OCI-LY1 (cell line): ENCODE measurements at regions not wholly inside any gene's neighbourhood (a gene's known extent, or its start where the extent isn't known, plus 50 kb on each side); places are given as distances from the start of the nearest gene placed in this dataset.

ENCODE experiments used
- H2AFZ ChIP-seq: fragments of 200-600 bp; sonication (generic), shearing (Covaris generic); 2 replicates; pipeline ENCODE4 v1.6.0; 2014; ENCODE audit warnings: antibody characterized with exemption, mild to moderate bottlenecking, low read length
- H3F3A ChIP-seq: fragments of 200-600 bp; sonication (generic), shearing (Covaris generic); 2 replicates; pipeline ENCODE4 v1.6.0; 2014; ENCODE audit warnings: mild to moderate bottlenecking, antibody characterized with exemption, low read length, moderate library complexity; ENCODE audit not compliant: insufficient read depth
- H3K27ac ChIP-seq: fragments of 200-600 bp; sonication (generic); 2 replicates; pipeline ENCODE4 v1.5.1; 2014; ENCODE audit warnings: low read length, mixed run types, mild to moderate bottlenecking, low read depth; ENCODE audit not compliant: poor library complexity, severe bottlenecking
- H3K27me3 ChIP-seq: fragments of 200-600 bp; sonication (generic); 2 replicates; pipeline ENCODE4 v1.6.0; 2014; ENCODE audit warnings: antibody characterized with exemption, mild to moderate bottlenecking, low read length, moderate library complexity; ENCODE audit not compliant: insufficient read depth
- H3K36me3 ChIP-seq: fragments of 200-600 bp; sonication (generic); 2 replicates; pipeline ENCODE4 v1.6.1; 2014; ENCODE audit warnings: mild to moderate bottlenecking, antibody characterized with exemption, low read length, moderate library complexity, mixed read lengths; ENCODE audit not compliant: insufficient read depth
- H3K4me1 ChIP-seq: fragments of 200-600 bp; sonication (generic); 2 replicates; pipeline ENCODE4 v1.5.1; 2014; ENCODE audit warnings: mild to moderate bottlenecking, low read length, moderate library complexity; ENCODE audit not compliant: insufficient read depth, severe bottlenecking
- H3K4me2 ChIP-seq: fragments of 200-600 bp; sonication (generic), shearing (Covaris generic); 2 replicates; pipeline ENCODE4 v1.6.1; 2014; ENCODE audit warnings: low read length
- H3K4me3 ChIP-seq: fragments of 200-600 bp; sonication (generic); 2 replicates; pipeline ENCODE4 v1.5.1; 2014; ENCODE audit warnings: low read length, low read depth, mild to moderate bottlenecking, mixed read lengths; ENCODE audit not compliant: poor library complexity, severe bottlenecking
- H3K79me2 ChIP-seq: fragments of 200-600 bp; shearing (Covaris generic); 2 replicates; pipeline ENCODE4 v1.6.1; 2016; ENCODE audit warnings: mixed run types, low read length, mixed read lengths; ENCODE audit not compliant: insufficient read depth
- H3K9ac ChIP-seq: fragments of 200-600 bp; sonication (generic), shearing (Covaris generic); 2 replicates; pipeline ENCODE4 v1.6.1; 2014; ENCODE audit warnings: mild to moderate bottlenecking, low read length, mixed read lengths
- H3K9me2 ChIP-seq: fragments of 200-600 bp; sonication (generic), shearing (Covaris generic); 2 replicates; pipeline ENCODE4 v1.6.1; 2014; ENCODE audit warnings: low read depth, mild to moderate bottlenecking, low read length, mixed read lengths
- H3K9me3 ChIP-seq: fragments of 200-600 bp; shearing (Covaris generic); 2 replicates; pipeline ENCODE4 v1.6.1; 2014; ENCODE audit warnings: low read length, mixed read lengths
- H4K20me1 ChIP-seq: fragments of 200-600 bp; sonication (generic), shearing (Covaris generic); 2 replicates; pipeline ENCODE4 v1.6.0; 2016; ENCODE audit warnings: mild to moderate bottlenecking, low read length; ENCODE audit not compliant: insufficient read depth
- CTCF ChIP-seq: fragments of 200-600 bp; sonication (generic), shearing (Covaris generic); IDR thresholded peaks from 2 replicates; pipeline ENCODE4 v1.5.1; 2017; ENCODE audit warnings: mild to moderate bottlenecking, antibody characterized with exemption, low read length, moderate library complexity, mixed read lengths
- EZH2 ChIP-seq: fragments of 200-600 bp; sonication (generic), shearing (Covaris generic); IDR thresholded peaks from 2 replicates; pipeline ENCODE4 v1.8.0; 2017; ENCODE audit warnings: borderline replicate concordance, mixed run types, mild to moderate bottlenecking, antibody characterized with exemption, low read length, moderate library complexity, mixed read lengths

GRCh38 chr7:68861171-68861570 lies 737.1 kb upstream of the AUTS2 start:
- H3K9ac ChIP-seq: no peak overlapping the region
- no peaks in the 10 kb centered on the region for H4K20me1 ChIP-seq
- H3K27me3 ChIP-seq: peaks cover 21% of the 10 kb centered on the region
- H3K79me2 ChIP-seq: no peaks in the 10 kb centered on the region
- no peaks in the 10 kb centered on the region for H3F3A ChIP-seq
- H2AFZ ChIP-seq: no peak overlapping the region
- no peaks in the 10 kb centered on the region; the same call in 1 of the 2 replicates for H3K9me3 ChIP-seq
- no peaks in the 10 kb centered on the region for H3K9me2 ChIP-seq
- TF ChIP-seq CTCF (no peak), EZH2 (no peak)
- no peak overlapping the region for H3K4me2 ChIP-seq
- no peak overlapping the region for H3K4me3 ChIP-seq
- no peak overlapping the region for H3K27ac ChIP-seq
- H3K4me1 ChIP-seq: no peaks in the 10 kb centered on the region
- H3K36me3 ChIP-seq: no peaks in the 10 kb centered on the region

- Histone ChIP-seq H3F3A (no peaks in the 10 kb centered on the region), H2AFZ (no peak overlapping the region), H3K9me2 (no peaks in the 10 kb centered on the region), H3K4me1 (no peaks in the 10 kb centered on the region), H3K27me3 (peaks cover 21% of the 10 kb centered on the region), H3K36me3 (no peaks in the 10 kb centered on the region), H3K9me3 (no peaks in the 10 kb centered on the region; the same call in 1 of the 2 replicates), H3K27ac (no peak overlapping the region), H3K4me2 (no peak overlapping the region), H3K79me2 (no peaks in the 10 kb centered on the region), H3K9ac (no peak overlapping the region), H4K20me1 (no peaks in the 10 kb centered on the region), H3K4me3 (no peak overlapping the region)
- no peak for TF ChIP-seq CTCF
- no peak for TF ChIP-seq EZH2
Measured at GRCh38 chr7:68862261-68862660, 736.0 kb upstream of the AUTS2 start.

- Histone ChIP-seq H3K27ac (no peak overlapping the region), H3K79me2 (no peaks in the 10 kb centered on the region), H3K9ac (no peak overlapping the region), H3K9me3 (no peaks in the 10 kb centered on the region; the same call in 1 of the 2 replicates), H4K20me1 (no peaks in the 10 kb centered on the region), H3K36me3 (no peaks in the 10 kb centered on the region), H2AFZ (no peak overlapping the region), H3K4me2 (no peak overlapping the region), H3K4me1 (no peaks in the 10 kb centered on the region), H3K27me3 (peaks cover 21% of the 10 kb centered on the region), H3F3A (no peaks in the 10 kb centered on the region), H3K9me2 (no peaks in the 10 kb centered on the region), H3K4me3 (no peak overlapping the region)
- TF ChIP-seq CTCF (no peak), EZH2 (no peak)
Measured at GRCh38 chr7:68862736-68863135, 735.5 kb upstream of the AUTS2 start.
